Ascending aorta (tissue), 2 donors: ENCODE measurements at regions not wholly inside any gene's neighbourhood (a gene's known extent, or its start where the extent isn't known, plus 50 kb on each side); places are given as distances from the start of the nearest gene placed in this dataset.

ENCODE experiments used
- DNase-seq, 2 donors: peaks; one replicate each; pipeline ENCODE4 v3.0.0-alpha.2; 2019; ENCODE audit warnings: low spot score in 2 of 2
- H3K27ac ChIP-seq, 2 donors: fragments of 200-600 bp; sonication (generic); one replicate each; pipeline ENCODE4 v1.5.1; 2016 to 2017; ENCODE audit warnings: mild to moderate bottlenecking in 1 of 2
- H3K27me3 ChIP-seq: fragments of 200-600 bp; sonication (generic); one replicate; pipeline ENCODE4 v1.5.1; 2017
- H3K36me3 ChIP-seq, 2 donors: fragments of 200-600 bp; sonication (generic); one replicate each; pipeline ENCODE4 v1.5.1; 2016
- H3K4me1 ChIP-seq, 2 donors: fragments of 200-600 bp; sonication (generic); one replicate each; pipeline ENCODE4 v1.5.1; 2016 to 2017; ENCODE audit warnings: mild to moderate bottlenecking in 1 of 2
- H3K4me3 ChIP-seq, 2 donors: fragments of 200-600 bp; sonication (generic); one replicate each; pipeline ENCODE4 v1.5.1; 2016 to 2017; ENCODE audit warnings: mild to moderate bottlenecking in 1 of 2
- H3K9me3 ChIP-seq, 2 donors: fragments of 200-600 bp; sonication (generic); one replicate each; pipeline ENCODE4 v1.5.1; 2016
- CTCF ChIP-seq, 3 experiments: fragments of 200-600 bp in 2 of 3; fragments of 450-650 bp in 1 of 3; sonication (generic) in 2 of 3; IDR thresholded peaks; one replicate each; pipeline ENCODE4 v1.5.1; 2016 to 2019; ENCODE audit warnings: antibody characterized with exemption in 3 of 3, mild to moderate bottlenecking in 1 of 3, moderate library complexity in 1 of 3
- intact Hi-C: fragments of 100-400 bp; cut with DNase I; formaldehyde crosslinking; loops from one replicate; pipeline ENCODE4 v1.15.1; 2023

GRCh38 chr4:158313566-158313965, 103.3 kb downstream of the TMEM144 start:
- peak overlapping the region; percentile 77 to 80 for H3K27ac ChIP-seq
- no peak overlapping the region for H3K4me3 ChIP-seq
- no peaks in the 10 kb centered on the region for H3K9me3 ChIP-seq
- DNase-seq: no peak
- no peaks in the 10 kb centered on the region for H3K27me3 ChIP-seq
- H3K36me3 ChIP-seq: no peaks in the 10 kb centered on the region
- intact Hi-C loops: loop anchor here (5.0 kb wide), 2 partner anchors 59 to 359 kb away; partner anchors contain the start of genes C4orf46 and ETFDH
- TF ChIP-seq CTCF (IDR thresholded peaks at IDR 0.05): no peak
- peaks cover 0 to 25% of the 10 kb centered on the region in 2 donors for H3K4me1 ChIP-seq

- intact Hi-C loops: loop anchor here (5.0 kb wide), 2 partner anchors 57 to 357 kb away; partner anchors contain the start of genes C4orf46 and ETFDH
- peak overlapping the region; percentile 80 to 85 for H3K27ac ChIP-seq
- H3K9me3 ChIP-seq: no peaks in the 10 kb centered on the region
- H3K36me3 ChIP-seq: no peaks in the 10 kb centered on the region
- no peak for DNase-seq
- H3K27me3 ChIP-seq: no peaks in the 10 kb centered on the region
- no peak overlapping the region for H3K4me3 ChIP-seq
- TF ChIP-seq CTCF (IDR thresholded peaks at IDR 0.05): no peak
- H3K4me1 ChIP-seq: peaks cover 0 to 25% of the 10 kb centered on the region in 2 donors
Measured at GRCh38 chr4:158314756-158315487, 104.6 kb downstream of the TMEM144 start.

GRCh38 chr4:158315706-158316105, 105.4 kb downstream of the TMEM144 start:
- no peak for DNase-seq
- intact Hi-C loops: no loop called here
- no peak overlapping the region for H3K4me3 ChIP-seq
- peak overlapping the region; percentile 80 to 85 for H3K27ac ChIP-seq
- no peaks in the 10 kb centered on the region for H3K9me3 ChIP-seq
- H3K36me3 ChIP-seq: no peaks in the 10 kb centered on the region
- H3K4me1 ChIP-seq: peaks cover 0 to 25% of the 10 kb centered on the region in 2 donors
- TF ChIP-seq CTCF (IDR thresholded peaks at IDR 0.05): no peak
- H3K27me3 ChIP-seq: no peaks in the 10 kb centered on the region

- Histone ChIP-seq H3K4me1 (peaks cover 0 to 25% of the 10 kb centered on the region in 2 donors), H3K4me3 (no peak overlapping the region), H3K27me3 (no peaks in the 10 kb centered on the region), H3K27ac (peak overlapping the region; percentile 80 to 85), H3K36me3 (no peaks in the 10 kb centered on the region), H3K9me3 (no peaks in the 10 kb centered on the region)
- no peak for DNase-seq
- no peak for TF ChIP-seq CTCF (IDR thresholded peaks at IDR 0.05)
- intact Hi-C loops: no loop called here
Measured at GRCh38 chr4:158316264-158316663, 106.0 kb downstream of the TMEM144 start.

- intact Hi-C loops: no loop called here
- no peak overlapping the region for H3K27ac ChIP-seq
- H3K27me3 ChIP-seq: no peaks in the 10 kb centered on the region
- peaks cover 0 to 12% of the 10 kb centered on the region in 2 donors for H3K4me1 ChIP-seq
- H3K36me3 ChIP-seq: no peaks in the 10 kb centered on the region
- no peaks in the 10 kb centered on the region for H3K9me3 ChIP-seq
- no peak for DNase-seq
- no peak for TF ChIP-seq CTCF (IDR thresholded peaks at IDR 0.05)
- H3K4me3 ChIP-seq: no peak overlapping the region
Measured at GRCh38 chr4:158319880-158320279, 109.6 kb downstream of the TMEM144 start.
